ENCODE measurements at regions not wholly inside any gene's neighbourhood (a gene's known extent, or its start where the extent isn't known, plus 50 kb on each side); places are given as distances from the start of the nearest gene placed in this dataset.

DNA sequence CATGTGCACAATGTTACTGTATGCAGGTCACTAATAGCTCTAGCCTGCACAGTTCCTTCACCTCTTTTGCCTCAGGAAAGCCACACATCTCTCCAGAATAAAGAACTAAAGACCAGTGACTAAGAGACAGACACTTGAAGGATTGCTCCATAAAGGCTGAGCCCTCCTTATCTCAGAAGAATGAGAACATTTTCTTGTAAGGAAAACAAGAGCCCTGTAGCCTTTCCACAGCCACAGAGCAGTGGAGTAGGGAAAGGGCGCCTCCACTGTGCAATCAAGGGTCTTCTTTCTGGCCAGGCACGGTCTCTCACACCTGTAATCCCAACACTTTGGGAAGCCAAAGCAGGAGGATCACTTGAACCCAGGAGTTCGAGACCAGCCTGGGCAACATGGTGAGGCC is 202.6 kb upstream of the TMEM45B start:
- no peak for DNase-seq (ENCODE audit: low read depth)
- H3K27me3 ChIP-seq (ENCODE audit: control insufficient read depth, insufficient read depth, low read length): peaks cover 3% of the 10 kb centered on the region
- H3K36me3 ChIP-seq (ENCODE audit: control insufficient read depth, insufficient read depth, low read length): no peaks in the 10 kb centered on the region
- H3K4me3 ChIP-seq (ENCODE audit: low read depth, low read length): no peak overlapping the region
- TF ChIP-seq, protein P1, sequence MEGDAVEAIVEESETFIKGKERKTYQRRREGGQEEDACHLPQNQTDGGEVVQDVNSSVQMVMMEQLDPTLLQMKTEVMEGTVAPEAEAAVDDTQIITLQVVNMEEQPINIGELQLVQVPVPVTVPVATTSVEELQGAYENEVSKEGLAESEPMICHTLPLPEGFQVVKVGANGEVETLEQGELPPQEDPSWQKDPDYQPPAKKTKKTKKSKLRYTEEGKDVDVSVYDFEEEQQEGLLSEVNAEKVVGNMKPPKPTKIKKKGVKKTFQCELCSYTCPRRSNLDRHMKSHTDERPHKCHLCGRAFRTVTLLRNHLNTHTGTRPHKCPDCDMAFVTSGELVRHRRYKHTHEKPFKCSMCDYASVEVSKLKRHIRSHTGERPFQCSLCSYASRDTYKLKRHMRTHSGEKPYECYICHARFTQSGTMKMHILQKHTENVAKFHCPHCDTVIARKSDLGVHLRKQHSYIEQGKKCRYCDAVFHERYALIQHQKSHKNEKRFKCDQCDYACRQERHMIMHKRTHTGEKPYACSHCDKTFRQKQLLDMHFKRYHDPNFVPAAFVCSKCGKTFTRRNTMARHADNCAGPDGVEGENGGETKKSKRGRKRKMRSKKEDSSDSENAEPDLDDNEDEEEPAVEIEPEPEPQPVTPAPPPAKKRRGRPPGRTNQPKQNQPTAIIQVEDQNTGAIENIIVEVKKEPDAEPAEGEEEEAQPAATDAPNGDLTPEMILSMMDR (IDR thresholded peaks at IDR 0.05; ENCODE audit: insufficient read depth, low read length, poor library complexity, severe bottlenecking): no peak

DNA sequence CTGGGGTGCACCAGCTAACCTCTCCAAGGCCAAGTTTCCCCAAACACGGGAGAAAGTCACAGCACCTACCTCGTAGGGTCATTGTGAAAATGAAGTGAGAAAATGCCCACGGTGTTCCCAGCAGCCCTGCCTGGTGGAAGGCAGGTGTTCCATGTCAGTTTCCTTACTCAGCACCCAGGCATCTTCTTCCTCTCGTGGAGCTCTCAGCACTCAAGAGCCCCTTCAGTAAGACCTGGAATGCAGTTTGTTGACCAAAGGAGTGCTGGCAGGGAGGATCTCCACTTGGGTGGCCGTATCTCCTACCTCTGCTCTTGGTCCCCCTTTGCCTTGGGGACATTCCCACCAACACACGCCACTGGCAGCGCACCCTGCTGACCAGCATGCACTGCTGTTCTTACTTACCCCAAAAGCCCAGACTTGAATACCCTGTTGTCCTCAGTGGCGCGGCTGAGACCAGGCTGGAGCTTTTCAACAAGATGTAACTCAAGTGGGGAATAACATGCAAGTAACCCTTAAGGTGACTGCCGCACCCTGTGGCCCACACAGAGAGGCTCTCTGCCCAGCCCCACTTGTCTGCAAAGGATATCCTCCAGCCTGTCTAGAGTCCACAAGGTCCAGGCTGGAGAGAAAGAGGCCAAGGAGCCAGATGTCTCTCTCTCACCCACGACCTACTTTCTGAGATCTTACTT is 201.2 kb upstream of the TMEM45B start:
- Histone ChIP-seq H3K36me3 (ENCODE audit: control insufficient read depth, insufficient read depth, low read length) (no peaks in the 10 kb centered on the region), H3K27me3 (ENCODE audit: control insufficient read depth, insufficient read depth, low read length) (peaks cover 5% of the 10 kb centered on the region), H3K4me3 (ENCODE audit: low read depth, low read length) (no peak overlapping the region)
- TF ChIP-seq, protein P1 (IDR thresholded peaks at IDR 0.05; ENCODE audit: insufficient read depth, low read length, poor library complexity, severe bottlenecking): no peak
- DNase-seq (ENCODE audit: low read depth): no peak

DNA sequence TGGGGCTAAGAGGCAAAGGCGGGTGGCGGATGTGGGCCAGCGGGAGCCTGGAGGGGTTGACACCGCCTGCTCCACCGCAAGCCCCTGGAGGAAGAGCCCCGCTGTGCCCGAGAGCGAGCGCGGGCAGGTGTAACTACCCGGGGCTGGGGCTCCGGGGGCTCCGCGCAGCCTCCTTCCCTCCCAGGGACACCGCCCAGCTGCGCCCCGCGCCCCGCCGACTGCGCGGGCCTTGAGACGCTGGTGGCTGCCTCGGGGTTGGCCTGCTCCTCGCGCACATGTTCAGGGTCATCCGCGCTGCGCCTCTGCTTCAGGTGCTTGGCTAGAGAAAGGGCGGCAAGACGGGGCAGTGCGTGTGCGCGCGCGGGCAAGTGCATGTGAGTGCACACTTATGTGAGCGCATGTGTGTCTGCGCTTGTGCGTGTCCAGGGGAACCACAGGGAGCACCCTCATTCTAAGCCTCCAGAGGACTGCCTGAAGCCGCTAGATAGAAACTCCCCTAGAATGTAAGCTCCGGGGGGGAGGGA is 197.5 kb upstream of the TMEM45B start:
- DNase-seq (ENCODE audit: low read depth): no peak
- Histone ChIP-seq H3K27me3 (ENCODE audit: control insufficient read depth, insufficient read depth, low read length) (peaks cover 5% of the 10 kb centered on the region), H3K36me3 (ENCODE audit: control insufficient read depth, insufficient read depth, low read length) (no peaks in the 10 kb centered on the region), H3K4me3 (ENCODE audit: low read depth, low read length) (no peak overlapping the region)
- TF ChIP-seq, protein P1 (IDR thresholded peaks at IDR 0.05; ENCODE audit: insufficient read depth, low read length, poor library complexity, severe bottlenecking): no peak

DNA sequence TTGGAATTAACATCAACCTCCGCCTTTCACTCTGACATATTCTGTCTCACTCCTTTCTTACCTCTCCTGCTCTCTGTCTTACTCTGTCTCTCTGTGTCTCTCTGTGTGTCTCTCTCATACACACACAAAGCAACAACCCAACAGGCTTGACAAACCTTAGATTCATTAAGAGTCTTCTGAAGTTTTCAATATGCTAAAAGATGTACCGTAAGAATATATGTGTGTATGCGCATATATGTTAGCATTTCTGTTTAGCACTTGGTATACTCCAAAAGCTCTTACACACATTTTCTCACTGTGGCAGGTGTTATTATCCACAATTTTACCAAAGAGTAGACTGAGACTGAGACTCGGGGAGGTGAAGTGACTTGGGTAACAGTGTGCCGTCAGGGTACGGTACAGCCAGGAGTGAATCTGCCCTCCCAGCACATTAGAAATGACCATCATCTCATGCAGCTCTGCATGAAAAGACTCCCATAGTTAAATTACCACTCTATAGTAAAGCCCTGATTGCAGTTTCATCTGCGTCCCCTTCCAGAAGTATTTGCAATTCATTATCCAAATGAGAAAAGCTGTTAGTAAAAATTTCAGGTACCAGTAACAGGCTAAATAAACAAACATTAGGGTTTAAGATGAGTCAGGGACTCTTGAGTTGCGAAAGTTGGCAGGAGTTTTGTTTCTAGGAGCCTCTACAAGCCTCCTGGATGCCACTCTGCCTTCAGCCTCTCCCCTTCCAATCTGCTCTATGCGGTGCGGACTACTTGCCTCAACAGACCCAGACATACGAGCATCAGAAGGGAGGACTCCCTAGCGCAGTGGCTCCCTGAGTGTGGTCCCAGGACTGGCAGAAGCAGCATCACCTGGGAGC is 195.2 kb upstream of the TMEM45B start:
- Histone ChIP-seq H3K27me3 (ENCODE audit: control insufficient read depth, insufficient read depth, low read length) (peaks cover 5% of the 10 kb centered on the region), H3K4me3 (ENCODE audit: low read depth, low read length) (no peak overlapping the region), H3K36me3 (ENCODE audit: control insufficient read depth, insufficient read depth, low read length) (no peaks in the 10 kb centered on the region)
- TF ChIP-seq, protein P1 (IDR thresholded peaks at IDR 0.05; ENCODE audit: insufficient read depth, low read length, poor library complexity, severe bottlenecking): no peak
- no peak for DNase-seq (ENCODE audit: low read depth)

DNA sequence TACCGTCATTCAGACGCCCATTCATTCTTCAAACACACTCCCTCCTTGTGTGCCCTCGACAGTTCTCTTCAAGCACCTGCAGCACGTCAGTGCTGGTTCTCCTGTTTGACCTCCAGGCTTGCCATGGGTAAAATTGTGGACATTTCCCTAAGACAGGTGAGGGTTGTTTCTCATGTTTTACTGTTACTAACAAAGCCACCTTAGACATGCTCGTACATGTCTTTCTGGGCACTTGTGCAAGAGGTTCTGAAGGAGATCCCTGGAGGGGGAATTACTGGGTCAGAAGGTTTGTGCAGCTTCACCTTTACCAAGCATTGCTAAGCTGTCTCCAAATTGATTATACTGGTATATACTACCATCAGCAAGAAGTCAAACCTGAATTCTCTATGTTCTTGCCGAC is 189.7 kb upstream of the TMEM45B start:
- Histone ChIP-seq H3K27me3 (ENCODE audit: control insufficient read depth, insufficient read depth, low read length) (no peaks in the 10 kb centered on the region), H3K36me3 (ENCODE audit: control insufficient read depth, insufficient read depth, low read length) (no peaks in the 10 kb centered on the region), H3K4me3 (ENCODE audit: low read depth, low read length) (no peak overlapping the region)
- DNase-seq (ENCODE audit: low read depth): no peak
- TF ChIP-seq, protein P1 (IDR thresholded peaks at IDR 0.05; ENCODE audit: insufficient read depth, low read length, poor library complexity, severe bottlenecking): no peak

All from kidney epithelial cell (primary cell).